GM13977 (cell line): ENCODE measurements at regions not wholly inside any gene's neighbourhood (a gene's known extent, or its start where the extent isn't known, plus 50 kb on each side); places are given as distances from the start of the nearest gene placed in this dataset.

ENCODE experiments used
- DNase-seq: peaks from one replicate; pipeline ENCODE4 v3.0.0; 2012; ENCODE audit warnings: low spot score
- in situ Hi-C: fragments of 300-500 bp; cut with MboI; formaldehyde crosslinking; loops from one replicate; pipeline ENCODE4 v1.12.0; 2022; ENCODE audit warnings: low sequenced_read_pairs, low pct_unique_long_range_greater_than_20kb, mixed read lengths, inconsistent platforms; ENCODE audit not compliant: unreplicated experiment
- TF ChIP-seq, protein P1 (sequence below): IDR thresholded peaks from 2 replicates; pipeline ENCODE4 v1.5.1; 2012; ENCODE audit warnings: mild to moderate bottlenecking, control low read depth; ENCODE audit not compliant: insufficient read depth; ENCODE audit errors: extremely low read depth, missing control alignments

DNA sequence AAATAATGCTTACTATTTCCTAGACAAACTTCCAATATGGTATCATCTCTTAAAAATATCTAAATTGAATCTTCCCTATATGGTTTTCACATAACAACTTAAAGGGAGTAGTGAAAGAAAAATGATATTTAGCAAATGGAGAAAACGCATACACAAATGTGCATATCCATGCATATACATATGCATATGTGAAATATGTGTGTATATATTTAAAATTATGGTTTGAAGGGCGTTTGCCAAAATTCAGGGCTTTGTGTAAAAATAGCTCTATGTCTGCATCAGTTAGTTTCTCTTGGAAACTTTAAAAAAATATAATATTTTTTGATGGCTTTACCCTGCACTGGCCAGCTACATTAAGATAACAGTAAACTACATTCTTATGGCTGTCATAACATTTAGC lies 986.7 kb downstream of the BCL11A start:
- TF ChIP-seq, protein P1, sequence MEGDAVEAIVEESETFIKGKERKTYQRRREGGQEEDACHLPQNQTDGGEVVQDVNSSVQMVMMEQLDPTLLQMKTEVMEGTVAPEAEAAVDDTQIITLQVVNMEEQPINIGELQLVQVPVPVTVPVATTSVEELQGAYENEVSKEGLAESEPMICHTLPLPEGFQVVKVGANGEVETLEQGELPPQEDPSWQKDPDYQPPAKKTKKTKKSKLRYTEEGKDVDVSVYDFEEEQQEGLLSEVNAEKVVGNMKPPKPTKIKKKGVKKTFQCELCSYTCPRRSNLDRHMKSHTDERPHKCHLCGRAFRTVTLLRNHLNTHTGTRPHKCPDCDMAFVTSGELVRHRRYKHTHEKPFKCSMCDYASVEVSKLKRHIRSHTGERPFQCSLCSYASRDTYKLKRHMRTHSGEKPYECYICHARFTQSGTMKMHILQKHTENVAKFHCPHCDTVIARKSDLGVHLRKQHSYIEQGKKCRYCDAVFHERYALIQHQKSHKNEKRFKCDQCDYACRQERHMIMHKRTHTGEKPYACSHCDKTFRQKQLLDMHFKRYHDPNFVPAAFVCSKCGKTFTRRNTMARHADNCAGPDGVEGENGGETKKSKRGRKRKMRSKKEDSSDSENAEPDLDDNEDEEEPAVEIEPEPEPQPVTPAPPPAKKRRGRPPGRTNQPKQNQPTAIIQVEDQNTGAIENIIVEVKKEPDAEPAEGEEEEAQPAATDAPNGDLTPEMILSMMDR: no peak
- no peak for DNase-seq
- in situ Hi-C loops: no loop called here

DNA sequence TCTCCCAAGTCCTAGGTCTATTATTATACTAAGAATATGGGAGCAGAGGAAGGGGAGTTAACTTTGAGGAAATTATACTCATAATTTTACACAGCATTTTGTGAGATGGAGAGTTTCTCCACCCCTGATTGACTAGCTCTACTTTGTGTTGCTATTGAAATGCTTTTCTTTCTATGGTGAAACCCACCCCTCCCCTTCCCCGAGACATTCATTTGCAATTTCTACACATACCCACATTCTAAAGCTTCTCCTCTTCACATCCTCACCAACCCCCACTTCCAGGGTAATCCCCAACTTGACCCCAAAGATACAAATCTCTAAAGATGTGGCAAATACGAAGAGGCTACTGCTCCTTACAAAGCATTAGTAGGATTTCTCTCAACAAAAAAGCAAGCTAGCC lies 992.2 kb downstream of the BCL11A start:
- in situ Hi-C loops: no loop called here
- TF ChIP-seq, protein P1: no peak
- DNase-seq: no peak

DNA sequence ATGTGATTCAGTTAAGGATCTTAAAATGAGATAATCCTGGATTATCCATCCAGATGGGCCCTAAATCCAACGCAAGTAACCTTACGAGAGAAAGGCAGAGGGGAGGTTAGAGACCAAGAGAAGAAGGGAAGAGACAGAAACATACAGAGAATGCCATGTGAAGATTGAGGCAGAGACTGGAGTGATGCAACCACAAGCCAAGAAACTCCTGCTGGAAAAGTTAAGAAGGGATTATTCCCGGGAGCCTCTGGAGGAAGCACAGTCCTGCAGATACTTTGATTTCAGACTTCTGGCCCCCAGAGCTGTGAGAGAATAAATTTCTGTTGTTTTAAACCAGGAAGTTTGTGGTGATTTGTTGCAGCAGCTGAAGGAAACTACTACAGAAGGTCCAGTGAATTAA lies 992.7 kb downstream of the BCL11A start:
- no peak for DNase-seq
- TF ChIP-seq, protein P1: no peak
- in situ Hi-C loops: no loop called here

DNA sequence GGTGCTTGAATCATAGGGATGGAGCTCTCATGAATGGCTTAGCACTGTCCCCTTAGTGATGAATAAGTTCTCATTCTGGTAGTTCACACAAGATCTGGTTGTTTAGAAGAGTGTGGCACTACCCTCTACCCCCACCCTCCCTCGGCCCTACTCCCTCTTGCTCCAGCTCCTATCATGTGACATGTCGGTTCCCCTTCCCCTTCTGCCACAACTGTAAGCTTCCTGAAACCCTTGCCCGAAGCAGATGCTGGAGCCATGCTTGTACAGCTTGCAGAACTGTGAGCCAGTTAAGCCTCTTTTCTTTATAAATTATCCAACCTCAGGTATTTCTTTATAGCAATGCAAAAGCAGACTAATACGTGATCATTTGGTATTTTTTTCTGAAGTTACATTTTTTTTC lies 1012.6 kb downstream of the BCL11A start:
- in situ Hi-C loops: no loop called here
- TF ChIP-seq, protein P1: no peak
- DNase-seq: no peak

DNA sequence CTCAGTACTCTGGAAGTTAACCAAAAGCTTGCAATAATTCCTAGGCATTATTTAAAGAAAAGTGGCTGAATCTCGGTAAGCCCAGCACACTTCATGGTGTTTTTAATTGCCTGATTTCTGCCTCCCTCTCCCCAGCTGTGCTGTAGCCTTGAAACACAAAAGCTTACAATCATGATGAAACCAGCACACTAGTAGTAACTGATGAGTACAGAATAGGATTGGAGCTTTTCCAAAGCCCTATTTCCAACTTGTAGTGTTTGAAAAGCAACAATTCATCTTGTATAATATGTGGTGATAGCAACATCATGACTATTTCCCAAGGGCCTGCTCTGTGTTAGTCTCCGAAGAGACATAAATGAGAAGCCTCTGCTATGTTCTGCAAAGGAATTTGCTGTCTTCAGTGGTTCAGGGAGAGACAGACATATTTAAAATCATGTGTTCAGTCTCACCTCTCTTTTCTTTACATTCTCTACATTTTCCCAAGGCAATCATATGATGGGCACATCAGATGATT lies 1015.0 kb downstream of the BCL11A start:
- TF ChIP-seq, protein P1: no peak
- in situ Hi-C loops: no loop called here
- DNase-seq: no peak

DNA sequence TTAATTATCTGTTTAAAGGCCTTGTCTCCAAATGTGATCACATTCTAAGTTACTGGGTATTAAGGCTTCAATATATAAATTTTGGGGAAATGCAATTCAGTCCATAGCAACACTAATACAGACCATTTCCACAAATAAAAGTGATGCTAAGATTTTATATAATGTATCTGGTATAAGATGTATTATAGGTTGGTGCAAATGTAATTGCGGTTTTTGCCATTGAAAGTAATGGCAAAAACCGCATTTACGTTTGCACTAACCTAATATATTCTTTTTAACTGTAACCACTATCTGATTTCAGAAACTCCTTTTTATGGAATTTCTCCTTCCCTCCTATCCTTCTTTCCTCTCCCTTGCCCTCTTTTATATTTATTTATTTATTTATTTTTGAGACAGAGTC lies 1020.6 kb downstream of the BCL11A start:
- DNase-seq: no peak
- TF ChIP-seq, protein P1: no peak
- in situ Hi-C loops: no loop called here

DNA sequence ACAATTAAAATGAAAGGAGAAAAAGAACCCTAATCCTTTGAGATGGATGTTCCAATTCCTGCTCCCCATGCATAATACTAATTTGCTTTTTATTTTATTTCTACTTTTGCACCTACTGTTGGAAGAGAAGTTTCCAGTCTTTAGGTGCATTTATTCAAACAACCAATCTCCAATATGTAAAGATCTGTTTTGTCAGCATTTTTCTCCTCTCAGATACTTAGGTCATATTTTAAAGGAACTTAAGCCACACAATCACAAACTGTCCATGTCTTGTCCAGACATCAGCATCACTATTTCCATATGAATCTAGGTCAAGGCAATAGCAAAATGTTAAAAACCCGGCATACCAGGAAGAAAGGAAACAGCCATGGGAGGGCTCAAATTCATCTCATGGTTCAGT lies 1023.2 kb downstream of the BCL11A start:
- DNase-seq: no peak
- in situ Hi-C loops: no loop called here
- TF ChIP-seq, protein P1: no peak
